ENCODE measurements at regions not wholly inside any gene's neighbourhood (a gene's known extent, or its start where the extent isn't known, plus 50 kb on each side); places are given as distances from the start of the nearest gene placed in this dataset.
"Not testable (repeated sequence)": the region's sequence is repeated elsewhere in the genome, so short reads cannot be mapped to it uniquely, and the experiment has no call there.

DNA sequence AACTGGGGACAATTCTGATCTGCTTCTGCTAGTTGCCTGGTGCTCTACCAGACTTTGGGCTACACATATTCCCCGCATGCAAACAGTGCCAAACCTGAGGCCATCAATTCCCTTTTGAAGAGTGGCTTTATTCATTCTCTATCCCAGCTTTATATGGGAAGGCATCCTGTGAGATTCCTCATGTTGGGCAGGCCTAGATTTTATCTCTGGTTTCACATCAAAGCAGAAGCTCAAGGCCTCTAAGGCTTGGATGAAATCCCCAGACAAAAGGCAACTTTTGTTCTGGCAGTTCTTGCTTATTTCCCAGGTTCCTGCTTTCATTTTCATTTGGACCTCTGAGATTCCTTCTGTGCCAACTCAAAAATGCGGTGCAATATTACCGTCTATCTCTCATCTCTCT, 648.8 kb downstream of the QKI start:
- Histone ChIP-seq H3K27me3 (ENCODE audit: control insufficient read depth, insufficient read depth) (no peaks in the 10 kb centered on the region), H3K4me1 (ENCODE audit: control insufficient read depth, insufficient read depth, low read length) (no peaks in the 10 kb centered on the region), H3K27ac (ENCODE audit: low read length) (no peak overlapping the region), H3K4me3 (ENCODE audit: low read length) (no peak overlapping the region), H3K9me3 (ENCODE audit: control insufficient read depth, low read length) (no peaks in the 10 kb centered on the region)
- ATAC-seq (no peak), DNase-seq (no peak)
- intact Hi-C loops (cut with DNase I): no loop called here
- WGBS: 66% methylated on average over 3 of the region's 3 CpGs

GRCh38 chr6:164062872-164063271, 648.4 kb downstream of the QKI start:
- intact Hi-C loops (cut with DNase I): no loop called here
- no peaks in the 10 kb centered on the region for H3K9me3 ChIP-seq (ENCODE audit: control insufficient read depth, low read length)

GRCh38 chr6:164057876-164058275, 643.4 kb downstream of the QKI start:
- no peaks in the 10 kb centered on the region for H3K27me3 ChIP-seq (ENCODE audit: control insufficient read depth, insufficient read depth)
- WGBS: 94% methylated on average over 5 of the region's 5 CpGs
- H3K9me3 ChIP-seq (ENCODE audit: control insufficient read depth, low read length): no peaks in the 10 kb centered on the region
- intact Hi-C loops (cut with DNase I): no loop called here
- H3K4me3 ChIP-seq (ENCODE audit: low read length): no peak overlapping the region
- DNase-seq: no peak
- no peak overlapping the region for H3K27ac ChIP-seq (ENCODE audit: low read length)
- no peak for ATAC-seq
- no peaks in the 10 kb centered on the region for H3K4me1 ChIP-seq (ENCODE audit: control insufficient read depth, insufficient read depth, low read length)

More at GRCh38 chr6:164062872-164063271, 648.4 kb downstream of the QKI start:
- 82% methylated on average over 5 of the region's 5 CpGs for WGBS
- Histone ChIP-seq H3K27me3 (ENCODE audit: control insufficient read depth, insufficient read depth) (no peaks in the 10 kb centered on the region), H3K4me1 (ENCODE audit: control insufficient read depth, insufficient read depth, low read length) (no peaks in the 10 kb centered on the region), H3K4me3 (ENCODE audit: low read length) (no peak overlapping the region), H3K27ac (ENCODE audit: low read length) (no peak overlapping the region)
- ATAC-seq (no peak), DNase-seq (no peak)

- Histone ChIP-seq H3K27ac (ENCODE audit: low read length) (no peak overlapping the region), H3K4me1 (ENCODE audit: control insufficient read depth, insufficient read depth, low read length) (no peaks in the 10 kb centered on the region), H3K9me3 (ENCODE audit: control insufficient read depth, low read length) (no peaks in the 10 kb centered on the region), H3K27me3 (ENCODE audit: control insufficient read depth, insufficient read depth) (no peaks in the 10 kb centered on the region), H3K4me3 (ENCODE audit: low read length) (no peak overlapping the region)
- ATAC-seq (no peak), DNase-seq (no peak)
- intact Hi-C loops (cut with DNase I): no loop called here
- WGBS: 76% methylated on average over 4 of the region's 4 CpGs
Measured at GRCh38 chr6:164051427-164051826, 636.9 kb downstream of the QKI start.

DNA sequence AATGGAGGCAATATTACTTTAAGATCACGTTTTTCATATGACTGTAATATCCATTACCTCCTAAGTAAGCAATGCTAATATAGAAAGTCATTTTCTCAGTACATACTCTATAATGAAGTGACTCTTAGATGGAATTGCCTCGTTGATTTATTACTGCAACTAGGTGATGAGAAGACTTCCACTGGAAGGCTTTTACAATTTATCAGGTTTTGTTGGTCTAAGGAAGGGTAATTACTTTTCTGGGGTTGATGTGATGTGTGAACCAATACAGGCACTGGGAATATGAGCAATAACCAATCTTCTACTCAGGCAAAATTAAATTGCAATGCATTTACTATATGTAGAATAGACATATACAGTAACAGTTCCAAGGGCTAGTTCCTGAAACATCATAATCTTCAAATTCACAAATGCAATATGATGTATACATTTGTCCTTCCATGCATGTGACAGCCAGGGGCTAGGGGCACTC, 635.0 kb downstream of the QKI start:
- Histone ChIP-seq H3K27ac (ENCODE audit: low read length) (no peak overlapping the region), H3K4me1 (ENCODE audit: control insufficient read depth, insufficient read depth, low read length) (no peaks in the 10 kb centered on the region), H3K4me3 (ENCODE audit: low read length) (no peak overlapping the region), H3K27me3 (ENCODE audit: control insufficient read depth, insufficient read depth) (no peaks in the 10 kb centered on the region), H3K9me3 (ENCODE audit: control insufficient read depth, low read length) (no peaks in the 10 kb centered on the region)
- ATAC-seq (no peak), DNase-seq (no peak)
- WGBS: 86% methylated on average over 2 of the region's 2 CpGs
- intact Hi-C loops (cut with DNase I): no loop called here

DNA sequence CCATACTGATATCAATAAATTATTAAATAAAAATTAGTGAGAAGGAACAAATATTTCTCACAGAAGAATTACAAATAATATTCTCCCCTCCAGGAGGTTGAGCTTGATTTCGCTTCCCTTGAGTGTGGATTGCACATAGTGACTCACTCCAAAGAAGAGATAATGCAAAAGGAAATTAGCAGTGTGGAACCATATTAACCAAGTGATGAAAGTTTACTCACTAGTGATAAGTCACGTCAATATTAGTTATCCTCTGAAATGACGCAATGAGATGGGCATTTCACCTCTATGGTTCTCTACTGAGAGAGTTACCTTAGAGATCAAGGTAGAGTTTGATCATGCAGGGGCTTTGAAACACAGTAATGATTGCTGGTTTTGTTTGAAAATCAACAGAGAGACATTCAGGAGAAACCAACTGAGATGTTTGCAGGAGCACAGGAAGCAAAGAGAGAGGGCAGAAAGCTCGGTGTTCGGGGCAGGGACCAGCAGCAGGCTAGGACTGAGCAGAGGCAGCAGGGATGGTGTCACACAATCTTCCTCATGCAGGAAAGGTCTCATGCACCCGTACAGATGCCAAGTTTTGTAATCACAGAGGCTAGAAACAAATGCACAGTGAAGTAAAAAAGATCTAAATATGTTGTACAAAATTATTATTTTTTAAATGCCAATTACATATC, 634.5 kb downstream of the QKI start:
- ATAC-seq (peak in 1 of 2 donors; percentile 31), DNase-seq (no peak)
- Histone ChIP-seq H3K9me3 (ENCODE audit: control insufficient read depth, low read length) (no peaks in the 10 kb centered on the region), H3K4me1 (ENCODE audit: control insufficient read depth, insufficient read depth, low read length) (no peaks in the 10 kb centered on the region), H3K4me3 (ENCODE audit: low read length) (no peak overlapping the region), H3K27me3 (ENCODE audit: control insufficient read depth, insufficient read depth) (no peaks in the 10 kb centered on the region), H3K27ac (ENCODE audit: low read length) (no peak overlapping the region)
- intact Hi-C loops (cut with DNase I): no loop called here
- 74% methylated on average over 6 of the region's 6 CpGs for WGBS

DNA sequence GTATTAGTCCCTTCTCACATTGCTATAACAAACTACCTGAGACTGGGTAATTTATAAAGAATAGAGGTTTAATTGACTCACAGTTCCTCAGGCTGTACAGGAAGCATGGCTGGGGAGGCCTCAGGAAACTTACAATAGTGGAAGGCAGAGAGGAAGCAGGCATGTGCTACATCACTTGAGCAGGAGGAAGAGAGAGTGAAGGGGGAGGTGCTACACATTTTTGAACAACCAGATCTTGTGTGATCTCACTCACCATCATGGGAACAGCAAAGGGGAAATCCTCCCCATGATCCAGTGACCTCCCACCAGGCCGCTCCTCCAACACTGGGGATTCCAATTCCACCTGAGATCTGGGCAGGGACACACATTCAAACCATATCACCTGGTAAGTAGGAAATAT, 630.6 kb downstream of the QKI start:
- Histone ChIP-seq H3K4me3 (ENCODE audit: low read length) (no peak overlapping the region), H3K27me3 (ENCODE audit: control insufficient read depth, insufficient read depth) (no peaks in the 10 kb centered on the region), H3K4me1 (ENCODE audit: control insufficient read depth, insufficient read depth, low read length) (no peaks in the 10 kb centered on the region), H3K9me3 (ENCODE audit: control insufficient read depth, low read length) (no peaks in the 10 kb centered on the region), H3K27ac (ENCODE audit: low read length) (no peak overlapping the region)
- WGBS: 83% methylated on average over 1 of the region's 1 CpG
- no peak for ATAC-seq
- no peak for DNase-seq
- intact Hi-C loops (cut with DNase I): no loop called here

DNA sequence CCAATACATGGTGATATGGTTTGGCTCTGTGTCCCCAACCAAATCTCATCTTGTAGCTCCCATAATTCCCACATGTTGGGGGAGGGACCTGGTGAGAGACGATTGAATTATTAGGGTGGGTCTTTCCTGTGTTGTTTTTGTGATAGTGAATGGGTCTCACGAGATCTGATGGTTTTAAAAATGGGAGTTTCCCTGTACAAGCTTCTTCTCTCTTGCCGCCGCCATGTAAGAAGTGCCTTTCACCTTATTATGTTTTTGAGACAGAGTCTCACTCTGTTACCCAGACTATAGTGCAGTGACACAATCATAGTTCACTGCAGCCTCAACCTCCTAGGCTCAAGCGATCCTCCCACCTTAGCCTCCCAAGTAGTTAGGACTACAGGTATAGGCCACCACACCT, 629.1 kb downstream of the QKI start:
- H3K4me1 ChIP-seq (ENCODE audit: control insufficient read depth, insufficient read depth, low read length); ATAC-seq; H3K4me3 ChIP-seq (ENCODE audit: low read length); H3K27me3 ChIP-seq (ENCODE audit: control insufficient read depth, insufficient read depth); intact Hi-C loops (cut with DNase I); H3K9me3 ChIP-seq (ENCODE audit: control insufficient read depth, low read length); H3K27ac ChIP-seq (ENCODE audit: low read length); DNase-seq: not testable (repeated sequence)
- WGBS: 83% methylated on average over 5 of the region's 5 CpGs

DNA sequence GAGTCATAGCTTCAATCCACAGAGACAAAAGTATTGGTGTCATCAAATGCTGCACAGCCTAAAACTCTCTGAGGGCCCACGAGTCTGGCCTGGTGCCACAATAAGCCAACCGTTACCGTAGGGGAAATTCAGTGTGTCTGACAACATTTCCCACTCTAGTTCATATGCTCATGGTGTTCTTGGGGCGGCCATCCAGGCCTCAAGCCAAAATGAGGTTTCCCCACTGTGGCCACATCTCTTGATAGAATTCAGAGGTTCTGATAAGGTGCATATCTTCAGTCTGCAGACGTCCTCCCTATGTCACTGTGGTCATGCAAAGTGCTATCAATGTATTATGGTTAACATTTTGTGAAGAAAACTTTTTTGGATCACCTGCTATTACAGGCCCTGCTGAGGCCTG, 627.7 kb downstream of the QKI start:
- 39% methylated on average over 5 of the region's 5 CpGs for WGBS
- no peak overlapping the region for H3K27ac ChIP-seq (ENCODE audit: low read length)
- intact Hi-C loops (cut with DNase I): no loop called here
- no peak overlapping the region for H3K4me3 ChIP-seq (ENCODE audit: low read length)
- no peaks in the 10 kb centered on the region for H3K27me3 ChIP-seq (ENCODE audit: control insufficient read depth, insufficient read depth)
- no peaks in the 10 kb centered on the region for H3K4me1 ChIP-seq (ENCODE audit: control insufficient read depth, insufficient read depth, low read length)
- no peaks in the 10 kb centered on the region for H3K9me3 ChIP-seq (ENCODE audit: control insufficient read depth, low read length)
- DNase-seq (peak in 2 of 3 donors; percentile 40 to 56), ATAC-seq (no peak)

- 93% methylated on average over 2 of the region's 2 CpGs for WGBS
- no peak overlapping the region for H3K27ac ChIP-seq (ENCODE audit: low read length)
- H3K4me1 ChIP-seq (ENCODE audit: control insufficient read depth, insufficient read depth, low read length): no peaks in the 10 kb centered on the region
- no peak for DNase-seq
- no peaks in the 10 kb centered on the region for H3K27me3 ChIP-seq (ENCODE audit: control insufficient read depth, insufficient read depth)
- H3K4me3 ChIP-seq (ENCODE audit: low read length): no peak overlapping the region
- ATAC-seq: no peak
- H3K9me3 ChIP-seq (ENCODE audit: control insufficient read depth, low read length): no peaks in the 10 kb centered on the region
- intact Hi-C loops (cut with DNase I): no loop called here
Measured at GRCh38 chr6:164040994-164041393, 626.5 kb downstream of the QKI start.

- H3K4me3 ChIP-seq (ENCODE audit: low read length): no peak overlapping the region
- DNase-seq (peak; percentile 50 to 86 (median 84)), ATAC-seq (peak; percentile 67 to 83)
- H3K27ac ChIP-seq (ENCODE audit: low read length): no peak overlapping the region
- 90% methylated on average over 19 of the region's 19 CpGs for WGBS
- no peaks in the 10 kb centered on the region for H3K27me3 ChIP-seq (ENCODE audit: control insufficient read depth, insufficient read depth)
- H3K9me3 ChIP-seq (ENCODE audit: control insufficient read depth, low read length): no peaks in the 10 kb centered on the region
- intact Hi-C loops (cut with DNase I): no loop called here
- no peaks in the 10 kb centered on the region for H3K4me1 ChIP-seq (ENCODE audit: control insufficient read depth, insufficient read depth, low read length)
Measured at GRCh38 chr6:164039954-164040375, 625.4 kb downstream of the QKI start.

Measured in right cardiac atrium (tissue), 5 donors.